GM18498 (cell line): ENCODE measurements at regions not wholly inside any gene's neighbourhood (a gene's known extent, or its start where the extent isn't known, plus 50 kb on each side); places are given as distances from the start of the nearest gene placed in this dataset.

Source experiments
- ATAC-seq: cut with Tn5 transposase; IDR thresholded peaks from one replicate; pipeline ENCODE4 v1.9.1; 2021; ENCODE audit warnings: mild to moderate bottlenecking, moderate library complexity; ENCODE audit not compliant: unreplicated experiment

- no peak for ATAC-seq
Observed at GRCh38 chr18:54767098-54767497, 61.2 kb upstream of the RAB27B start.

- no peak for ATAC-seq
Observed at GRCh38 chr18:54769526-54770464, 58.5 kb upstream of the RAB27B start.

- ATAC-seq = no peak
Observed at GRCh38 chr18:54772056-54772455, 56.2 kb upstream of the RAB27B start.

GRCh38 chr18:54774423-54774822, 53.9 kb upstream of the RAB27B start:
- no peak for ATAC-seq

- no peak for ATAC-seq
Observed at GRCh38 chr18:54774981-54775665, 53.2 kb upstream of the RAB27B start.

DNA sequence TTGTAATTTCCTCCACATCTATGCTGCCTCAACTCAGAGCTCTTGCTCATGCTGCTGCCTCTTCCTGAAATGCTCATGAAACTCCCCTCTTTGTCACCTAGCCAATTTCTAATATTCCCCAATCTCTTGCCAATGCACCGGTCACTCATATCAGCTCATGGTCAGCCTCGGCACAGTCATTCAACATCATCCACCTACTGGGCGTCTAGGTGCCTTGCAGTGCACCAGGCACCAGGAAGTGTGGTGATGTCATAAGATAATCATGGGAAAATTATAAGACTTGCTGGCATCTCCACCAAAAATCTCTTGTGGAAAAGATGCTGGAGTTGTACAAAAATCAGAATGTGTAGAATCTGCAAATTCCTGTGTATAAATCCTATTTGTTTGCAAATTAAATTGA, 52.6 kb upstream of the RAB27B start:
- no peak for ATAC-seq

DNA sequence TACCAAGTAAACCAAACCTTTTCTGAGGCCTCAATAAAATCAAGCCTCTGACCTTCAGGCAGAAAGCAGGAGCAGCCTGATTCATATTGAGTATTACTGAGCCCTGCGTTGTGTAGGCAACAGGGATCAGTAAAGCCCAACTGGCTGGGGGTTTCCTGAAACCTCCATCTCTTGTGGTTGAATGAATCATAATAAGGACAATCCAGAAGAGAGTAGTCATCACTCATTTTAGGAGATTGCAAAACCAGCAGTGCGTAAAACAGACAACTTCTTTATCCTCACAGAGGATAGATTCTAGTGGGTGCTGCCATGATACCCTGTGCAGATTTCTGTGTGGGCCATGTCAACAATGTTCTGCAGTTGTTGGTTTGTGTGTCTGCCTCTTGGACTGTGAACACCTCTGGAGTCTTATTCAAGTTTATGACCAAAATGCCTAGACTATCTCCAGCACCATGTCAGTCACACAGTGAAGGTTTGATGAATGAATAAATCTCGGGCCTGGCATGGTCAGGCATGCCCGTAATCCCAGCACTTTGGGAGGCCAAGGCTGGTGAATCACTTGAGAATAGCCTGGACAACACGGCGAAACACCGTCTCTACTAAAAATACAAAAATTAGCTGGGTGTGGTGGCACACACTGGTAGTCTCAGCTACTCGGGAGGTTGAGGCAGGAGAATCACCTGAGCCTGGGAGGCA, 51.8 kb upstream of the RAB27B start:
- ATAC-seq = peak; percentile 66

DNA sequence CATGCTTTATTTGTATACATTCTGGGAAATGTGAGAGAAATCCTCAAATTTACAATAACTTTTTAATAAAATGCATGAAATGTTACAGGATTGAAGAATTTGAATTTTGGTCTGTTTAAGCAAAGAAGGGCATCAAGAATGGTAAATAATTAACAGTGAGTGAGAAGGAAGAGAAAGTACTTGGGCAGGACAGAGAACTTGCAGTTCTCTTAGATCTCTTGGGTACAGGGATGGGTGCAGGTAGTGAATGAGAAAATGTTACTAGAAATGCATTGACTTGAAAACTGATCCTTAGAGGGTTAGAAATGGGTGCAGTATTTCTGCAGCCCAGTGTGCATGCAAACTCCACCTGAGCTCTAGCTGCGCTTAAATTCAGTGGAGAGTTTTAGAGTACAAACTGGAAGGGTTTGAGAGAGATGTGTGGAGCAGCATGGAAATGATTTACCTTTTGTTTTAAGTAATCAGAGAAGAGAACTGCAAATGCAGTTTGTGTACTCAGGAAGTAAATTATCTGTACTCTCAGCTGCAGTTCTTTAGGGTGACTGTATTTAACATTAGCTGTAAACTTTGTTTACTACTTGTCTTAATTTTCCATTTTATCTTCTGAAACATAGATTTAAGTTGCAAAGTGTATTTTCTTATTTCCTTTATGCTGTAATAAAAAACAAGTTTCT, 51.0 kb upstream of the RAB27B start:
- peak; percentile 66 for ATAC-seq

GRCh38 chr18:54777989-54778388, 50.3 kb upstream of the RAB27B start:
- no peak for ATAC-seq
